ENCODE measurements at regions not wholly inside any gene's neighbourhood (a gene's known extent, or its start where the extent isn't known, plus 50 kb on each side); places are given as distances from the start of the nearest gene placed in this dataset.
"Not testable (repeated sequence)": the region's sequence is repeated elsewhere in the genome, so short reads cannot be mapped to it uniquely, and the experiment has no call there.

GRCh38 chrX:63581906-63582305 is 203.1 kb downstream of the ARHGEF9 start:
- no peak for DNase-seq

- no peak for DNase-seq
Measured at GRCh38 chrX:63581398-63581797, 203.6 kb downstream of the ARHGEF9 start.

GRCh38 chrX:63576533-63576932 is 208.5 kb downstream of the ARHGEF9 start:
- DNase-seq: no peak

- DNase-seq: not testable (repeated sequence)
Measured at GRCh38 chrX:63575700-63576099, 209.3 kb downstream of the ARHGEF9 start.

- DNase-seq: no peak
Measured at GRCh38 chrX:63566856-63567255, 215.7 kb upstream of the SPIN4 start.

- no peak for DNase-seq
Measured at GRCh38 chrX:63561425-63561824, 210.3 kb upstream of the SPIN4 start.

GRCh38 chrX:63560601-63561218 is 209.6 kb upstream of the SPIN4 start:
- DNase-seq: peak; percentile 29

- no peak for DNase-seq
Measured at GRCh38 chrX:63551856-63552255, 200.7 kb upstream of the SPIN4 start.

- DNase-seq: no peak
Measured at GRCh38 chrX:63530654-63531053, 179.5 kb upstream of the SPIN4 start.

GRCh38 chrX:63529961-63530360 is 178.8 kb upstream of the SPIN4 start:
- DNase-seq: no peak

- DNase-seq: no peak
Measured at GRCh38 chrX:63526863-63527262, 175.7 kb upstream of the SPIN4 start.

- no peak for DNase-seq
Measured at GRCh38 chrX:63525491-63525890, 174.4 kb upstream of the SPIN4 start.

GRCh38 chrX:63519368-63519767 is 168.2 kb upstream of the SPIN4 start:
- not testable (repeated sequence) for DNase-seq

- DNase-seq: no peak
Measured at GRCh38 chrX:63514569-63515080, 163.5 kb upstream of the SPIN4 start.

- no peak for DNase-seq
Measured at GRCh38 chrX:63513825-63514568, 162.9 kb upstream of the SPIN4 start.

GRCh38 chrX:63511361-63511760 is 160.2 kb upstream of the SPIN4 start:
- no peak for DNase-seq

GRCh38 chrX:63508668-63509067 is 157.5 kb upstream of the SPIN4 start:
- no peak for DNase-seq

- no peak for DNase-seq
Measured at GRCh38 chrX:63506320-63506719, 155.2 kb upstream of the SPIN4 start.

- DNase-seq: no peak
Measured at GRCh38 chrX:63503541-63503940, 152.4 kb upstream of the SPIN4 start.

GRCh38 chrX:63488546-63489373 is 137.6 kb upstream of the SPIN4 start:
- DNase-seq: no peak

GRCh38 chrX:63475200-63475599 is 124.1 kb upstream of the SPIN4 start:
- no peak for DNase-seq

GRCh38 chrX:63471004-63471403 is 119.9 kb upstream of the SPIN4 start:
- DNase-seq: no peak

- DNase-seq: no peak
Measured at GRCh38 chrX:63470506-63470905, 119.4 kb upstream of the SPIN4 start.

GRCh38 chrX:63466690-63467089 is 115.6 kb upstream of the SPIN4 start:
- no peak for DNase-seq
